CD4-positive, alpha-beta T cell treated with Interleukin-21 for 1 hour (primary cell): ENCODE measurements at regions not wholly inside any gene's neighbourhood (a gene's known extent, or its start where the extent isn't known, plus 50 kb on each side); places are given as distances from the start of the nearest gene placed in this dataset.
"Not testable (repeated sequence)": the region's sequence is repeated elsewhere in the genome, so short reads cannot be mapped to it uniquely, and the experiment has no call there.

ENCODE experiments used
- DNase-seq: peaks from one replicate; pipeline ENCODE4 v3.0.0-alpha.2; 2020

DNA sequence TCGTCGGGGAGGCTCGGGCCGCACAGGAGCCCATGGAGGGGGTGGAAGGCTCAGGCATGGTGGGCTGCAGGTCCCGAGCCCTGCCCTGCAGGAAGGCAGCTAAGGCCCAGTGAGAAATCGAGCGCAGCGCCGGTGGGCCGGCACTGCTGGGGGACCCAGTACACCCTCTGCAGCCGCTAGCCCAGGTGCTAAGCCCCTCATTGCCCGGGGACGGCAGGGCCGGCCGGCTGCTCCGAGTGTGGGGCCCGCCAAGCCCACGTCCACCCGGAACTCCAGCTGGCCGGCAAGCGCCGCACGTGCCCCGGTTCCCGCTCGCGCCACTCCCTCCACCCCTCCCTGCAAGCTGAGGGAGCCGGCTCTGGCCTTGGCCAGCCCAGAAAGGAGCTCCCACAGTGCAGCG lies 395.6 kb upstream of the MGMT start:
- DNase-seq = not testable (repeated sequence)

DNA sequence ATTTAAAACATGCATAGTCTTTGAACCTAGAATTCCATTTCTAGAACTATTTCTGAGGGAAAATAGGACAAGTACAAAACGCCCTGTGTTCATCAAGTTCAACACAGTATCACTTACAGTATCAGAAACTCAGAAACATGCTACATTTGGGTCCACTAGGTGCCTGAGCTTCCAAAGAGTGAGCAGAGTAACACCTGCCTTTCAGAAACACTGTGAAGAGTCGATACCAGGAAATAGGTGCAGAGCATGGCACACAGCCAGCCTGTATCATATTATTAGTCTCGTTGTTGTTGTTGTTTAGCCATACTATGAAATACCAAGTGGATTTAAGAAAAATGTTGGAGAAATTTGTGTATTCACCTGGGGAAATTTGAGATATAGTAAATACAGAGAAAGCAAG lies 392.1 kb upstream of the MGMT start:
- DNase-seq = no peak

DNA sequence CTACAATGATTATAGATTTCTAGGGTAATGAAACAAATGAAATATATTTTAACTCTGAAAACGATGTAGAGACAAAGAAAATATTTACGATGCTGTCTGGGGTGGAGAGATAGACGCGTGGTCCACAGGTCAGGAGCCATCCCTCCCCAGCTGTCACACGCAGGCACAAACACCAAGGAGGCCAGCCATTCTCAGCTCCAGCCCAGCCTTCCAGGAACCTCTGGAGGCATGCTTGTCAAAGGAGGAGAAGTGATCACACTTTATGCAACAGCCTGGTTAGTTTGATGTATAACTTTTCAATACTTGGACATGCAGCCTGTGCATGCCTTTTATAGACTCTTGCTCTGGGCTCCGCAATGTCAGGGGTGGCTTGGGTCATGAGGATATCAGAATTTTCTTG lies 391.5 kb upstream of the MGMT start:
- no peak for DNase-seq

GRCh38 chr10:129075927-129076326 lies 391.1 kb upstream of the MGMT start:
- DNase-seq = no peak

- no peak for DNase-seq
Measured at GRCh38 chr10:129078346-129078745, 388.7 kb upstream of the MGMT start.

- DNase-seq = no peak
Measured at GRCh38 chr10:129078746-129079145, 388.3 kb upstream of the MGMT start.

DNA sequence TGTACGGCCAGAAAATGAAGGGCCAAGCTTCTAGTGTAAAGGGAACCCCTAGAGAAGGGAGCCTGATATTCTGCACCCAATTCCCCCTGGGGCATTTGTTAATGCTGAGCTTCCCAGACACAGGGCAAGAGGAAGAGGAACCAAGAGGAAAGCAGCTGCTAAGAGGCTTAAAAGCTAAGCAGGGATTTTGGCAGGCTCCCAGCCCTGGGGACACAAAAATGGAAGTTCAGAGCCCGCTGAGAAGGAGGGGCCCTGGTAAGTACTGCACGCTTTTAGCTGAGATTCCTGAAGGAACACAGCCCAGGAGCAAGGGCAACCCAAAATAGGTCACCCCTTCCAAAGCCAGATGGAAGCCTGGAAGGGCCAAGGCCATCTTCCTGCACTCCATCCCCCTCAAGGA lies 387.3 kb upstream of the MGMT start:
- no peak for DNase-seq

GRCh38 chr10:129085811-129086210 lies 381.2 kb upstream of the MGMT start:
- no peak for DNase-seq

- no peak for DNase-seq
Measured at GRCh38 chr10:129089341-129089740, 377.7 kb upstream of the MGMT start.

- DNase-seq = no peak
Measured at GRCh38 chr10:129090165-129090564, 376.9 kb upstream of the MGMT start.

DNA sequence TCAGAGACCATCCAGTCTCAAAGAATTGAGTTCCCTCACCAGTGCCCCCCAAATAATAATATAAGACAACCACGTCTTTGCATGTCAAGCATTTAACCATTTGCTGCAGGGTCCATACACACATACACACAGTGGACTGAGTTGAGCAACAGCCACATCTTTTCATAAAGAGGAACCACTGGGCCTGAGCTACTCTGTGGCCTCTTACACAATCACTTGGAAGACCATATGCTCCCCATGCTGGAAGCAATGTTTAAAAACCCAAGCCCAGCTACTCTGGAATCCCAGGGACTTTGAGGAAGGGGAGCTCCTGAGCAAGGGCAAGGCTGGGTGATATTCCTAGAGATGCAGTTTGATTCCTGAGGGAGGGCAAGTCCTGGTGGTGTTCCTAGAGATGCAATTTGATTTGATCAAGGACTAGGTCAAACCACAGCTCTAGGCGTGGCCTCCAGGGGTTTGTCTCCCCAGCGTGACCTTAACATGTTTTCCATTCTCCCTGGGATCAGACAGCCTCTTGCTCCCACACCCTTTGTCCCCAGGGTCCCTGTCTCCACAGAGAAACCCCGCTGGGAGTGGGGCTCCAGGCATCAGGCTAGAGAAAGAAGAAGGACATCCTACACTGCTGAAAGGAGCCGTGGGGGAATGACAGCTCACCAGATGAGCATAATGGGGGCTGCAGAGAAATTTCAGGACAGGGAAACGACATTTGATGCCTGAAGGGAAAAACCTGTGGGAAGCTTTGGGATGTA lies 376.2 kb upstream of the MGMT start:
- DNase-seq = no peak

DNA sequence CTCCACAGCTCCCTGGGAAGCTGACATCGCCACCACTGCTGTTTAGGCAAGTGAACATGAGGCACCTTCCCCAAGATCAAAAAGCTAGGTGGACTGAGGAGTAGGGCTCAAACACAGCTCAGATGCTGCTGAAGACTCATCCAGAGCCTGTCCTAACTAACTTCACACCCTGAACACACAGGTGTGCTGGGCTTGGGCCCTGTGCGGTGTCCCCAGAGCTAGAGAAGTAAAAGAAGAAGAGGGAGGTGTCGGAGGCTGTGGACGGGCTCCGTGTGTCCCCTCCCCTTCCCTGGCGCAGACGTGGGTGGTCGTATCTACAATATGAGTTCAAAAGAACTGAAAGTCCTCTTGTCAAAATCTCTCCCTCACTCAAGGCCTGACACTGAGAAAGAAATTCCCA lies 373.4 kb upstream of the MGMT start:
- DNase-seq = no peak

DNA sequence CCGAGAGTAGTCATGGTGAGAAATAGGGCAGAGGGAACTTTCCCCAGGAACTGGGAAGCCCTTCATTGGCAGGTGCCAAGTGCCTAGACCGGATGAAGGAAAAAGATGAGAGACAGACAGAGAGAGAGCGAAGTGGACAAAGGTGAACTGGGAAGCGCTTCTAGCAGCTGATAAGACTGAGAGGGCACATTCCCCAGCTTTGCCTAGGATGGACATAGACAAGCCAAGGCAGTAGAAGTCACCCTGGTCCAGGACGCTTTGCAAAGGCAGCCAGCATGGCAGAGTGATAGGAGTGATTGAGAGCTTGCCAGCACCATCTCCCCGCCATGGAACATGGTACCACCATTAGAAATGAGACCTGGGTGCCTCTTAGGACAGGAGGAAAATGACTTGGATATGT lies 372.8 kb upstream of the MGMT start:
- DNase-seq = no peak

DNA sequence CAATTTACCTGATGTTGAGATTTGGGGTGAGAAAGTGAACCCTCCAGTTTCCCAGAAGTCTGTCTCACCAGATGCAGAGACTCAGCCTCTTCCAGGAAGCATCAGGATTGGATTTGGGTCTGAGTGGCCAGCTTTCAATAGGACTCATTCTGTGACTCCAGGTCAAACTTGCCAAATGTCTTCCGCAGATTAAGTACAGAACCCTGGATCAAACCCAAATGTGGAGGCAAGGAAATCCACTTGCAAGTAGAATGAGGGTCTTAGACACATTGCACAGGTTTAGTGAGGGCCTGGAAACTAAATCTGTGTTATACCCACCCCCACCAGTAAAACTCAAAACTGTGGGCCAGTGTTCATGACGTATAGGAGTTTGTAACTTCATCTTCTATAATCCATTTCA lies 372.2 kb upstream of the MGMT start:
- DNase-seq = no peak

- no peak for DNase-seq
Measured at GRCh38 chr10:129095680-129096064, 371.4 kb upstream of the MGMT start.

GRCh38 chr10:129096065-129096984 lies 370.7 kb upstream of the MGMT start:
- no peak for DNase-seq

GRCh38 chr10:129097776-129098330 lies 369.2 kb upstream of the MGMT start:
- no peak for DNase-seq

DNA sequence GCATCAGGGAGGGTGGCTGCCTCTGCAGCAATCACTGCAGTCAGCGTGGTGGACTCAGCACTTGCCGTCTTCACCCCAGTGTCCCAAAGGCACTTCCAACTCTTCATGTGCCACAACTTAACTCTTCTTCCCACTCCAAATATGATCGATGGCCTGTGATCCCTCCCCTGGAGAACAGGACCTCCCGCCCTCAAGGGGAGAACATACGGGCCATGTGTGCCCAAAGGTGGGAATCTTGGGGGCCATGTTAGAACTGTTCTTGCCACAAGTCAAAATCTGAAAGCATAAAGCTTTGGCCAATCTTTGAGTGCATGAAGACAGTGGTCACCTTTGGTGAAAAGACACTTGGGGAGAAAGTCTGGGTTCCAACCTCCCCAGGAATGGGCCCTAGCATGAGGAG lies 368.5 kb upstream of the MGMT start:
- no peak for DNase-seq

DNA sequence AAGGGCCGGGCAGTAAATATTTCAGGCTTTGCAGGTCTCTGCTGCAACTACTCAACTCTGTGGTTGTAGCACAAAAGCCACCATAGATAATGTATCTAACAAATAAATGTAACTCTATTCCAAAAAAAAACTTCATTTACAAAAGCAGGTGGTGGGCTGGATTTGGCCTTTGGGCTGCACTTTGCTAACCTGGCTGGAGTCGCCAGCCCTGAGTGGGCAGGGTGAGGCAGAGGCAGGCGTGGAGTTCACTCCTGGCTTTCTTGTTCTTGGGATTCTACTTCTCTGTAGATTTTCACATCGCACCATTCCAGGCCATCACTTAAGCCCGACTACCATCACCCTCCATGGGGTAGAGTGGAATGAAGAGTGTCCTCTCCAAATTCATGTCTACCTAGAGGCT lies 367.6 kb upstream of the MGMT start:
- no peak for DNase-seq

- no peak for DNase-seq
Measured at GRCh38 chr10:129099992-129100391, 367.0 kb upstream of the MGMT start.

- DNase-seq = peak; percentile 3
Measured at GRCh38 chr10:129101232-129101980, 365.6 kb upstream of the MGMT start.

- no peak for DNase-seq
Measured at GRCh38 chr10:129102906-129103693, 363.9 kb upstream of the MGMT start.
